HEK293 (cell line): ENCODE measurements at regions not wholly inside any gene's neighbourhood (a gene's known extent, or its start where the extent isn't known, plus 50 kb on each side); places are given as distances from the start of the nearest gene placed in this dataset.

ENCODE experiments used
- KLF16 ChIP-seq: fragments of 450-650 bp; formaldehyde crosslinking; IDR thresholded peaks from 2 replicates; pipeline ENCODE4 v1.5.1; 2017; ENCODE audit warnings: missing biosample characterization, missing genetic modification characterization
- KLF17 ChIP-seq: fragments of 450-650 bp; formaldehyde crosslinking; IDR thresholded peaks from 2 replicates; pipeline ENCODE4 v1.5.1; 2016; ENCODE audit warnings: missing biosample characterization, missing genetic modification characterization
- KLF8 ChIP-seq: fragments of 450-650 bp; formaldehyde crosslinking; IDR thresholded peaks from 2 replicates; pipeline ENCODE4 v1.5.1; 2016; ENCODE audit warnings: missing biosample characterization, missing genetic modification characterization
- SP2 ChIP-seq: fragments of 450-650 bp; formaldehyde crosslinking; IDR thresholded peaks from 2 replicates; pipeline ENCODE4 v1.5.1; 2016; ENCODE audit warnings: missing biosample characterization, missing genetic modification characterization
- SP3 ChIP-seq: fragments of 450-650 bp; formaldehyde crosslinking; IDR thresholded peaks from 2 replicates; pipeline ENCODE4 v1.5.1; 2016; ENCODE audit warnings: missing biosample characterization, missing genetic modification characterization
- ZBTB21 ChIP-seq: fragments of 450-650 bp; formaldehyde crosslinking; IDR thresholded peaks from 2 replicates; pipeline ENCODE4 v1.5.1; 2017; ENCODE audit warnings: missing biosample characterization, missing genetic modification characterization
- ZBTB6 ChIP-seq: fragments of 450-650 bp; formaldehyde crosslinking; IDR thresholded peaks from 2 replicates; pipeline ENCODE4 v1.5.1; 2017; ENCODE audit warnings: missing biosample characterization, missing genetic modification characterization
- ZNF112 ChIP-seq: fragments of 450-650 bp; formaldehyde crosslinking; IDR thresholded peaks from 2 replicates; pipeline ENCODE4 v1.5.0; 2017; ENCODE audit warnings: missing biosample characterization, missing genetic modification characterization
- ZNF133 ChIP-seq: fragments of 450-650 bp; formaldehyde crosslinking; IDR thresholded peaks from 2 replicates; pipeline ENCODE4 v1.5.1; 2016; ENCODE audit warnings: missing biosample characterization, missing genetic modification characterization
- ZNF146 ChIP-seq: fragments of 450-650 bp; formaldehyde crosslinking; IDR thresholded peaks from 2 replicates; pipeline ENCODE4 v1.5.1; 2016; ENCODE audit warnings: missing biosample characterization, missing genetic modification characterization
- ZNF174 ChIP-seq: fragments of 450-650 bp; formaldehyde crosslinking; IDR thresholded peaks from 2 replicates; pipeline ENCODE4 v1.5.0; 2017; ENCODE audit warnings: missing biosample characterization, mild to moderate bottlenecking, missing genetic modification characterization
- ZNF26 ChIP-seq: fragments of 450-650 bp; formaldehyde crosslinking; IDR thresholded peaks from 2 replicates; pipeline ENCODE4 v1.5.1; 2016; ENCODE audit warnings: missing biosample characterization, missing genetic modification characterization
- ZNF335 ChIP-seq: fragments of 450-650 bp; formaldehyde crosslinking; conservative IDR thresholded peaks from 2 replicates; pipeline ENCODE4 v1.5.1; 2016; ENCODE audit warnings: missing biosample characterization, missing genetic modification characterization
- ZNF423 ChIP-seq: fragments of 450-650 bp; formaldehyde crosslinking; IDR thresholded peaks from 2 replicates; pipeline ENCODE4 v1.5.1; 2016; ENCODE audit warnings: missing biosample characterization, missing genetic modification characterization
- ZNF555 ChIP-seq: fragments of 450-650 bp; formaldehyde crosslinking; conservative IDR thresholded peaks from 2 replicates; pipeline ENCODE4 v1.5.1; 2017; ENCODE audit warnings: missing biosample characterization, mild to moderate bottlenecking, missing genetic modification characterization, inconsistent platforms
- ZNF561 ChIP-seq: fragments of 450-650 bp; IDR thresholded peaks from 2 replicates; pipeline ENCODE4 v1.5.1; 2018; ENCODE audit warnings: missing biosample characterization, missing genetic modification characterization, borderline replicate concordance
- ZNF639 ChIP-seq: fragments of 450-650 bp; formaldehyde crosslinking; IDR thresholded peaks from 2 replicates; pipeline ENCODE4 v1.5.1; 2016; ENCODE audit warnings: missing biosample characterization, missing genetic modification characterization
- ZNF658 ChIP-seq: fragments of 450-650 bp; formaldehyde crosslinking; IDR thresholded peaks from 2 replicates; pipeline ENCODE4; 2016; ENCODE audit warnings: missing biosample characterization, missing genetic modification characterization
- ZNF692 ChIP-seq: fragments of 450-650 bp; formaldehyde crosslinking; IDR thresholded peaks from 2 replicates; pipeline ENCODE4 v1.5.1; 2016; ENCODE audit warnings: missing biosample characterization, missing genetic modification characterization
- ZSCAN23 ChIP-seq: fragments of 450-650 bp; formaldehyde crosslinking; IDR thresholded peaks from 2 replicates; pipeline ENCODE4 v1.5.1; 2016; ENCODE audit warnings: missing biosample characterization, missing genetic modification characterization
- TF ChIP-seq, protein P1 (sequence below): fragments of 450-650 bp; formaldehyde crosslinking; IDR thresholded peaks from 2 replicates; pipeline ENCODE4 v1.5.1; 2017; ENCODE audit warnings: missing biosample characterization, mild to moderate bottlenecking, missing genetic modification characterization, moderate library complexity
- TF ChIP-seq, protein P2 (sequence below): fragments of 450-650 bp; formaldehyde crosslinking; IDR thresholded peaks from 2 replicates; pipeline ENCODE4; 2016; ENCODE audit warnings: missing biosample characterization, missing genetic modification characterization
- TF ChIP-seq, protein P3 (sequence below): fragments of 450-650 bp; formaldehyde crosslinking; IDR thresholded peaks from 2 replicates; pipeline ENCODE4 v1.5.0; 2017; ENCODE audit warnings: missing biosample characterization, missing genetic modification characterization, borderline replicate concordance

DNA sequence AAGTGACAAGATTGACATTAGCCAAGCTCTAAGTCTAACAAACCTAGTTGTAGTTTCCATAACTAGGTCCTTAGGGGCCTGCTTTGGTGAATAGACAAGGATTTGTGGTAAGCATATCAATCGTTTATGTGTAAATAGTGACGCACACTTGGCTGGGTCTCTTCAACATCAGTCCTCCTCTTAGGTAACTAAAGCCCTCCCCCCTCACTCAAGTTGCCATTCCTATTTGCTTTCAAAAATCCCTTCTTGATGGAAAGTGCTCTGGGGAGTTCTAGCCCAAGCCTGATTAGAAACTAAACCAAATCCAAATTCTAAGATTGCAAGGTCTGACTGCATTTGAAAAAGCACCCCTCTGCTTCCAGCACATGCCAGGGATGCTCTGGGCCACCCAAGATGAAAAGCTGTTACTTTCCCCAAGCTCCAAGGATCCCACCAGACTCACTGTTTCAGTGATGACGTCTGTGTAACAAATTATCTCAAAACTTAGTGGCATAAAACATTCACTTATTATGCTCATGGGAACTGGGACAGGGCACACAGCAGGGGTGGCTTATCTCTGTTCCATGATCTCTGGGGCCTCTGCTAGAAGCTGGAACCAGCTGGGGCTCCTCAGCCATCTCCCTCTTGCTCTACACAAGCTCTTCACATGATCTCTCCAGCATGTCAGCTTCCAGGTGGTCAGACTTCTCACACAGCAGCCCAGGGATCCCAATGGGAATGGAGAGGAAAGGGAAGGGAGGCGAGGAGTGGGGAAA is 74.1 kb downstream of the RRAGC start (continued):
- TF ChIP-seq, protein P1, sequence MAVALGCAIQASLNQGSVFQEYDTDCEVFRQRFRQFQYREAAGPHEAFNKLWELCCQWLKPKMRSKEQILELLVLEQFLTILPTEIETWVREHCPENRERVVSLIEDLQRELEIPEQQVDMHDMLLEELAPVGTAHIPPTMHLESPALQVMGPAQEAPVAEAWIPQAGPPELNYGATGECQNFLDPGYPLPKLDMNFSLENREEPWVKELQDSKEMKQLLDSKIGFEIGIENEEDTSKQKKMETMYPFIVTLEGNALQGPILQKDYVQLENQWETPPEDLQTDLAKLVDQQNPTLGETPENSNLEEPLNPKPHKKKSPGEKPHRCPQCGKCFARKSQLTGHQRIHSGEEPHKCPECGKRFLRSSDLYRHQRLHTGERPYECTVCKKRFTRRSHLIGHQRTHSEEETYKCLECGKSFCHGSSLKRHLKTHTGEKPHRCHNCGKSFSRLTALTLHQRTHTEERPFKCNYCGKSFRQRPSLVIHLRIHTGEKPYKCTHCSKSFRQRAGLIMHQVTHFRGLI: no peak
- TF ChIP-seq KLF17 (tag by site-specific recombination) (peak; percentile 79), SP3 (tag by site-specific recombination) (peak; percentile 11), SP2 (peak; percentile 70), ZNF555 (no peak), KLF16 (no peak), ZNF658 (no peak), ZNF174 (tag by site-specific recombination) (no peak), ZNF112 (tag by site-specific recombination) (no peak), ZNF639 (tag by site-specific recombination) (peak; percentile 64), KLF8 (tag by site-specific recombination) (peak; percentile 25; the same call in 1 of the 2 replicates), ZNF146 (tag by site-specific recombination) (peak; percentile 9; the same call in 1 of the 2 replicates), ZBTB6 (tag by site-specific recombination) (peak; percentile 6; the same call in 1 of the 2 replicates), ZNF133 (tag by site-specific recombination) (no peak), ZSCAN23 (tag by site-specific recombination) (peak; percentile 91), ZNF335 (peak; percentile 80), ZNF423 (tag by site-specific recombination) (peak; percentile 81), ZNF26 (tag by site-specific recombination) (no peak), ZNF561 (tag by site-specific recombination) (peak; percentile 63), ZBTB21 (tag by site-specific recombination) (peak; percentile 93), ZNF692 (tag by site-specific recombination) (peak; percentile 44; the same call in 1 of the 2 replicates)
- TF ChIP-seq, protein P2, sequence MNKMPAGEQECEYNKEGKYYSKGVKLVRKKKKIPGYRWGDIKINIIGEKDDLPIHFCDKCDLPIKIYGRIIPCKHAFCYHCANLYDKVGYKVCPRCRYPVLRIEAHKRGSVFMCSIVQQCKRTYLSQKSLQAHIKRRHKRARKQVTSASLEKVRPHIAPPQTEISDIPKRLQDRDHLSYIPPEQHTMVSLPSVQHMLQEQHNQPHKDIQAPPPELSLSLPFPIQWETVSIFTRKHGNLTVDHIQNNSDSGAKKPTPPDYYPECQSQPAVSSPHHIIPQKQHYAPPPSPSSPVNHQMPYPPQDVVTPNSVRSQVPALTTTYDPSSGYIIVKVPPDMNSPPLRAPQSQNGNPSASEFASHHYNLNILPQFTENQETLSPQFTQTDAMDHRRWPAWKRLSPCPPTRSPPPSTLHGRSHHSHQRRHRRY (tag by site-specific recombination): no peak
- TF ChIP-seq, protein P3, sequence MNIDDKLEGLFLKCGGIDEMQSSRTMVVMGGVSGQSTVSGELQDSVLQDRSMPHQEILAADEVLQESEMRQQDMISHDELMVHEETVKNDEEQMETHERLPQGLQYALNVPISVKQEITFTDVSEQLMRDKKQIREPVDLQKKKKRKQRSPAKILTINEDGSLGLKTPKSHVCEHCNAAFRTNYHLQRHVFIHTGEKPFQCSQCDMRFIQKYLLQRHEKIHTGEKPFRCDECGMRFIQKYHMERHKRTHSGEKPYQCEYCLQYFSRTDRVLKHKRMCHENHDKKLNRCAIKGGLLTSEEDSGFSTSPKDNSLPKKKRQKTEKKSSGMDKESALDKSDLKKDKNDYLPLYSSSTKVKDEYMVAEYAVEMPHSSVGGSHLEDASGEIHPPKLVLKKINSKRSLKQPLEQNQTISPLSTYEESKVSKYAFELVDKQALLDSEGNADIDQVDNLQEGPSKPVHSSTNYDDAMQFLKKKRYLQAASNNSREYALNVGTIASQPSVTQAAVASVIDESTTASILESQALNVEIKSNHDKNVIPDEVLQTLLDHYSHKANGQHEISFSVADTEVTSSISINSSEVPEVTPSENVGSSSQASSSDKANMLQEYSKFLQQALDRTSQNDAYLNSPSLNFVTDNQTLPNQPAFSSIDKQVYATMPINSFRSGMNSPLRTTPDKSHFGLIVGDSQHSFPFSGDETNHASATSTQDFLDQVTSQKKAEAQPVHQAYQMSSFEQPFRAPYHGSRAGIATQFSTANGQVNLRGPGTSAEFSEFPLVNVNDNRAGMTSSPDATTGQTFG (tag by site-specific recombination): no peak
